ENCODE measurements at regions not wholly inside any gene's neighbourhood (a gene's known extent, or its start where the extent isn't known, plus 50 kb on each side); places are given as distances from the start of the nearest gene placed in this dataset.
A peak's percentile ranks its signal among the peaks of the same experiment; 100 is the strongest.
"Not testable (repeated sequence)": the region's sequence is repeated elsewhere in the genome, so short reads cannot be mapped to it uniquely, and the experiment has no call there.

- DNase-seq: no peak
These were observed 305.2 kb downstream of the RAB38 start for GRCh38 chr11:87870086-87870485.

- DNase-seq: no peak
These were observed 308.3 kb downstream of the RAB38 start for GRCh38 chr11:87866951-87867350.

GRCh38 chr11:87861030-87861429 is 314.2 kb downstream of the RAB38 start:
- no peak for DNase-seq

- no peak for DNase-seq
These were observed 315.6 kb downstream of the RAB38 start for GRCh38 chr11:87859636-87860035.

DNA sequence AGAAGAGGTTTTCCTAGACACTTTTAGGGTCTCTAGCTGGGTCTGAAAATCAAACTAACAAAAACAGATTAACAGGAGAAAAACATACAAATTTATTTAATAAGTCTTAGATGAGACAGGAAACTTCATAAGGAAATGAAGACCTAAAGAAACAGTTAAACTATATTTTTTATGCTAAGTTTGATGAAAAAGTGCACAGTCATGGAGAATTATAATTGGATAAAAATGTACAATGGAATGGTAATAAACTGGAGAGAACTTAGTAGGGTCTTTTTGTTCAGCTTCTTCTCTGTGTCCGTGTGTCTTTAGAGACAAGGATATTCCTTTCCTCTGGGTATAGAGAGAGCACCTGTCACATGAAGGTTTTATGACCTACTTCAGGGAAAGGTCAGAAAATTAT is 323.4 kb downstream of the RAB38 start:
- no peak for DNase-seq

- no peak for DNase-seq
These were observed 324.0 kb downstream of the RAB38 start for GRCh38 chr11:87851234-87851633.

DNA sequence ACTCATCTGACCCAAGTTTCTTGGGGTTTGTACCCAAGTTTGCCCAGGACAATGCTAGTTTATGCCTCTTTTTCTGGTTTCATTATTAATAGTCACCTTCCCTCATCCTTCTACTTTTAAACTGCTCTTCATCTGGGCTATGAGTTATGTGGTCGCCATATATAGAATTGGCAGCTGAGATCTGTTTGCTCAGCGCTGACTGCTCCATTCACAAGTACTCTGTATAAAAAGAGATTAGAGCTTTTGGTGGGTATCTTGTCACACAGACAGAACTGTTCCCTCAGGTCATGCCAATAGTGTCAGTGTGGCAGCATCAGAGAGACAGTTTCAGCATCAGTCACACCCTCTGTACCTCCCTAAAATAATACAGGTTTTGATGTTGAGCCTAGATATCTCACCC is 326.0 kb downstream of the RAB38 start:
- no peak for DNase-seq

GRCh38 chr11:87840786-87841185 is 334.5 kb downstream of the RAB38 start:
- DNase-seq: no peak

- DNase-seq: no peak
These were observed 343.0 kb downstream of the RAB38 start for GRCh38 chr11:87832211-87832610.

DNA sequence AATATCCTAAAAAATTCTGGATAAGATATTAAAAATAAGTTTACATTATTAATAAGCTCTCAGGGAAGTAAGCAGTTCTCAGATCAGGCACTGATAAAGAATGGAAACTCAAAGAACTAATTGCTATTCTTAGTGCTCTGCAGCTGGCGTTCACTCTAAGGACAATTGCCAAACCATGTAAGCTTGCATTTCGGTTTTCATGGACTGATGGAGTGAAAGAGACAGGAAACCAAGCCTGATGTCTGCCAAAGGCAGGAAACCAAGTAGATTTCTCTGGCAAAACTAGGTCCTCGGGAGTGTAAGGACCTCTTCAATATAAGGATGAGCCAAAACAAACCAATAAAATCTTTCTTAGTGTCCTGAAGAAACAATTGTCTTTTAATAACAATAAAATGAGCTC is 355.2 kb downstream of the RAB38 start:
- no peak for DNase-seq

DNA sequence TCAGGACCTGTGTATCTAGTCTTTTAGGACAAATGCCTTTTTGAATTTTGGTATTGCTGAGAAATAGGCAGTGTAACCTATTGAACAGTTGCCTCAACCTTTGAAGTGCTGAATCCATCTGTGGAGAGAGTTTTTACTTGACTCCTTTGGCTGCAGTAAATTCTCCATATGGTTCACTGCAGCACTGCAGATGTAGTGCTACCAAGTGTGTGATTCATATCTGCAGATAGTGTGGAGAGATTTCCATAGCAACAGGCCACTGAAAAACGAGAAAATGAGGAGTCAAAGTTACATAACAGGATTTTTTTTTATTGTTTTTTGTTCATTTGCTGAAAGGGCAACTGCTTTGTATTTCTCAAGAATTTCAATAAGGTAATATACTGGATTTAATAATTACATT is 356.1 kb downstream of the RAB38 start:
- DNase-seq: no peak

DNA sequence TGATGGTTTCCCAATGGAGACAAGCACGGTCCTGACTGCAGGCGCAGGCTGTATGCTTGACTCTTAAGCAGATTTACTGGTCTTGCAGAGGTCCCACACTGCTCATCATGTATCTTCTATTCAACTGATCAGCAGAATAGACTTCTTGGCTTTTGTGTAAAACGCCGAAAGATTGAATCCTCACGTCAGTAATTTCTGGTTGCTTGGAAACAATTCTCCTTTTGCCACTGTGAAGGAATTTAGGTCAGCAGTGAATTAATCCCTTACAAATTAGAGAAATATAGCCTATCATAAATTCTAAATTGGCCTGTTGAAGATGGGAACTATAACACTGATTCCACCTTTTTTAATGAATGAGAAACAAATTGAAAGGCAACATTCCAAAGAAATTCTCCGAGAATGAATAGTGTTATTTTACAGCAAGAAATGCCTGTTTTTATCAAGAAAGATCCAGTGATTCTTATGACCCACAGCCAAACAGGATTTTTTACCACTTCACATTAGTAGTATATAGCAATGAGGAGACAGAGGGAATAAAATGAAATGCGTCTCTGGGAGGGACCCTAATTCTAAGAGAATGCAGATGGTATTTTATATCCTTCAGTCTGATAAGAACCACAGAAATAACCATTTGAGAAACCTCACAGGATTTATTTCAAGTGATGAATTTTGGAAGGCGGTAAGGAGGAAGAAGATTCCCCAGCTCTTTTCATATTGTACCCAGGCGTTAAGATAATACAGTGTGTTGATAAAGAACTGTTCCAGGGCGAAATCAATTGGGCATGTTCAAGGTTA is 362.5 kb downstream of the RAB38 start:
- DNase-seq: no peak

DNA sequence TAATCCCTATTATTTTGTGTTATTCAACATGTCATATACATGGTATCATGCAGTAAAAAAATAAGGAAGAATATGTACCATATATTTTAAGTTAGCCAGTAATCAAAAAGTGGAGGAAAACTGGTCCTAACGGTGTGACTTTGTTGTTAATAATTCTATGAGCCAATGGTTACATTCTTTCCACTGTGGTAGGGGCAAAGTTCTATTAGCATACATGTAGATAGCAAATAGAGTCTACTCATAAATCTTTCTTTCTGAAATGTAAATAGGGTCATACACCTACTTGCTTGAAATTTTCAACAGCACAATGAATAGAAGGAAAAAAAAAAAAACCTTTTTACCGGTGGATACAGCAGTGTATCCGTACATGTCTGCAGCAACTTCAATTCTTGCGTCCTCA is 364.8 kb downstream of the RAB38 start:
- DNase-seq: no peak

DNA sequence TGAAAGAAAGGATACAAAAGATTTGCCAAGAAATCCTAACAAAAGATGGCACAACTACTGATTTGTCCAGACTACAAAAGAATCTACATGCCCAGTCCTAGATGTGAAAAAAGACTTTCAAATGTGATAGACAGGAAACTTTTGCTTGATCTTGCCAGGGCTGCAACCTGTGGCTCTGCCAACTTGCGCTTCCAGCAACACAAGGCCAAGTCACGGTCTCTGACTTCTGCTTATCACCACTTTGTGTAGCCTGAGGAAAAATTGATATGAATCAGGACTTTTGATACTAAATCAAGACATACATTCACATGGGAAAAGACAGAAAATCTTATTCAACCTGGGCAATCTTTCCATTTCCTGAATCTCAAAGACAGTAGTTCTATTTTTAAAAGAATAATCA is 366.0 kb downstream of the RAB38 start:
- no peak for DNase-seq

DNA sequence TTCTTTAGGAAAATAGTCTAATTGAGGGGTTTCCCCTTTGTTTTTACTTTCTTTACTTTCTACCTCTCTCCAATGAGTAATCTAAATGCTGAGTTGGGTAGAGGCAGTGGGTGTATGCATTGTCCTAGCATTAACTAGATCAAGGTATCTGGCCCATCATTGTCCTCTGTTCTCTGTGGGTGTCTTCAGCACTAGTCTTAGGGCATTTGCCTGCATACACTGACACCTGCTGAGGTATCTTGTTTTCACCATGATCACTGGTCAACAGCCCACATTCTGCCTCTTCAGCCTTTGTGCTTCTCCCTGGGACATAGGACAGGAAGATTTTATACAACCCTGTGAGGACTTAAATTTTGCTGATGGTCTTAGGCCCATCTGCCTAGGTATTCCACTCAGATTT is 371.1 kb downstream of the RAB38 start:
- no peak for DNase-seq

DNA sequence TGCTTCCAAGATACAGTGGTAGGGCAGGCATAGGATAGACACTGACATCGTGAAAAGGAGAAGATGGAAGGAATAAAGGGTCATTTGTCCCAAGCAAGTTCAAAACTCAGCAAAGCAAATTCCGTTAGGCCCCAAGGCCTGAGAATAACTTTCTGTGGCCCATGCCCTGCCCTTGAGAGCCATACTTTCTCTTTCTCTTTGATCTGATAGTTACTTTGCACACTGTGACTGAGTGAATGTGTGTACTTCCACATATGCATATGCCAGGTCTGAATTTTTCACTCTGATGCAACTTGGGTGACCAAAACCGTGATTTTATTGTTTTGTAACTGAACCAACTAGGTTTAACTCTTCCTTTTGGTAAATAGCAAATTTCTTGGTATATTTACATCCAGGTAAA is 371.5 kb downstream of the RAB38 start:
- DNase-seq: no peak

GRCh38 chr11:87784862-87785261 is 390.4 kb downstream of the RAB38 start:
- not testable (repeated sequence) for DNase-seq

DNA sequence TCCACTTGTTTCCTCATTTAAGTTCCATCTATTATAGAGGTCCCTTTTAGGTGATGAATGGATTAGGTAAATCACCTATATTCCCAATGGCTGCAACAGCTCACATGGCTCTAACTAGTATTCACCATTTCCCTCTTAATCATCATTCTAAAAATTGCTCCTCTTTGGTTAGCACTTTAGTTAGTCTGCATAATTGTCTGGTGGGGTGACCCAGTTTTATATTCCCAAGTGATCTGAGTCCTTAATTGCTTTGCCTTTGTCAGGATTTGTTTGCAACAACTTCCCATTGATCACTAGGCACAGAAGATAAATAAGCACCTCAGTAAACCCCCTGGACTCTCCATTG is 395.2 kb downstream of the RAB38 start:
- no peak for DNase-seq

DNA sequence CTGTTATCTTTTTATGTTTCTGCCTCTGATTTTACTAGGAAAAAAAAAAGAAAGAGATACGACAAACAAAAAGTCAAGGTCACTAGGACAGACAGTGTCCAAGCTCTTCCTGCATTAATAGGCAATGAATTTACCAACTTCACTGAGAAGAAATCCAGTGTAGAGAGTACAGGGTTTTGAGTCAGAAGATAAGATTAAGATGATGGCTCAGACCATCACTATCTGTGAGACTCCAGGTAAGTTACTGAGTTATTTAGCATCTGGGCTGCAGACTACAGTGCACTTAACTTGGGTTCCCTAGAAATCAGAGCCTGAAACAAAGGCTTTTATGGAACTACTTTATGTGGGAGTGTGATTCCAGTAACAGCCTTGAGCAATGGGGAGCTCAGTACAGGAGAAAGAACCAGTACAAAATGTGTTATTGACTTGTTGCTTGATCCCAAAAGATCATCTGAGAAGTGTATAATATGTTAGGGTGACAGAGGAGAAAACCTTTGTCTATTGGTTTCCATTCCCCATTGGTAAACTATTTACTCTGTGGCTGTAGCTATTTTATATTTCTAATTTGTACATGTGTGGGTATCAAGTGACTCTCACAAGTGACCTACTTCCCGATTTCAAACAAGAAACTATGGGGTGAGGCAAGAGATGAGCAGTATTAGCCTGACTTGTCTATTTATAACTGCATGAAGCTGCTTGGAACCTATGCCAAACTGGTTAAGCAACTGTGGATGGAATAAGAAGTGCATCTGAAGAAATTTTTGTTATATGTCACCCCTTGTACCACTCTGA is 395.8 kb downstream of the RAB38 start:
- peak in 3 of 4 experiments; percentile 14 to 45 (median 17) for DNase-seq

GRCh38 chr11:87778357-87778756 is 396.9 kb downstream of the RAB38 start:
- no peak for DNase-seq

- no peak for DNase-seq
These were observed 400.2 kb downstream of the RAB38 start for GRCh38 chr11:87775036-87775435.

- no peak for DNase-seq
These were observed 405.6 kb downstream of the RAB38 start for GRCh38 chr11:87769661-87770060.

- DNase-seq: no peak
These were observed 407.6 kb downstream of the RAB38 start for GRCh38 chr11:87767615-87768014.

- not testable (repeated sequence) for DNase-seq
These were observed 411.2 kb downstream of the RAB38 start for GRCh38 chr11:87764075-87764474.
